ENCODE measurements at regions not wholly inside any gene's neighbourhood (a gene's known extent, or its start where the extent isn't known, plus 50 kb on each side); places are given as distances from the start of the nearest gene placed in this dataset.
"Not testable (repeated sequence)": the region's sequence is repeated elsewhere in the genome, so short reads cannot be mapped to it uniquely, and the experiment has no call there.

DNA sequence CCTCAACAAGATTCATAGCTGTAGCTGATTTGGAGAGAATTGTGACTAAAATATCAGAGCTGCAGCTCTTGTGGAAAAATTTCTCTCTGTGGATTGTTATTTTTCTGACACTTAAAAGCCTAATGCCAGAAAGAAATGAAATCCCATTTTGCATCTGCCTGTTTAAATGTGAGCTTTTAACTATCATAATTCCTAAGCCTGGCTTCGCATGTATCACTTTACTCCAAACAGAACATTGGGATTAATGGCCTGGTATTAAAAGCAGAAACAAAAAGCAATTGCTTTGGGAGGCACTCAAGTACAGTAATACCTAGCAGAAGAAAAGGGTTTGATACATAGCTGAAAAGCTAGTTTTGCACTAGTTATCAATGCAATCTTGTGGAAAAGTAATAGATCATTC lies 164.2 kb upstream of the FSHR start:
- DNase-seq (ENCODE audit: low spot score), result no peak

DNA sequence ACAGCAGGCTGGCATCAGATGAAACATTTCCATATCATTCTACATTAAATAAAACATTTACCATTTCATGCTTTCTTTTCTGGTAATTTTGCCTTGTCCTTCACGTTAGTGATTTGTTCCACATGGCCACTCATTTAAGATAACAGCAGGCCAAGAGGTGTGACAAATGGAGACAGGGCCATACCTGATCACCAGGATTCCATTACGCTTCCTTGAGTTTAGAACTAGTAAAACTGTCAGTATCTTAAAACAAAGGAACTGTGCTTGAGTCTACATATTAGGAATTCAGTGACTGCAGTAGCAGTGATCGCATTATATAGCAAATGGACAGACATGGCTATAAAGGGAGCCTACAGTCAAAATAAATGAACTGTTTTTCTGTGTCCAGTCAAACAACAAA lies 155.1 kb upstream of the FSHR start:
- DNase-seq (ENCODE audit: low spot score), result no peak

DNA sequence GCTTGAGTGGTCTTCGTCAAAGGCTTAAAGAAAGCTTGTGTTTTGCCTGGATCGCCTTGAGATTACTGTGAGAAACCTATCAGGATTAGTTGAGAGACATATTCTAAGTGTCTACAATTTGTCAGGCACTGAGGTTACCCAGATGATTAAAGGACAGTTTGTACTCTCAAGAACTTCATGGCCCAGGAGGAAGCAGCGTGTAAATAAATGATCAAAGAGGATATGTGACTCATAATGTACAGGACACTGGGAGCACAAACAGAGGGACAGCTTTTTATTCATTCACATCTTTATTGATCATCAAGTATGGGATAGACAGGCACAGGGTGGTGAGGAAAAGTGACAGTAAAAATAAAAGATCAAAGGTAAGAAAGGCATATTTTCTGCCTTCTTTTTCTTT lies 152.6 kb upstream of the FSHR start:
- no peak for DNase-seq (ENCODE audit: low spot score)

DNA sequence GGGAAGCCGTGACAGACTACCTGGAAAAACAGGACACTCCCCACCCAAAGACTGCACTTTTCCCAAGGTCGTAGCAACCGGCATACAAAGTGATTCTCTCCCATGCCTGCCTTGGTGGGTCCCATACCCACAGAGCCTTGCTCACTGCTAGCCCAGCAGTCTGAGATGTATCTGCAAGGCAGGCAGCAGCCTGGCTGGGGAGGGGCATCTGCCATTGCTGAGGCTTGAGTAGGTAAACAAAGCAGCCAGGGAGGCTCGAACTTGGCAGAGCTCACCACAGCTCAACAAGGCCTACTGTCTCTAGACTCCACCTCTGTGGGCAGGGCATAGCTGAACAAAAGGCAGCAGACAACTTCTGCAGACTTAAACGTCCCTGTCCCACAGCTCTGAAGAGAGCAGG lies 144.4 kb upstream of the FSHR start:
- not testable (repeated sequence) for DNase-seq (ENCODE audit: low spot score)

DNA sequence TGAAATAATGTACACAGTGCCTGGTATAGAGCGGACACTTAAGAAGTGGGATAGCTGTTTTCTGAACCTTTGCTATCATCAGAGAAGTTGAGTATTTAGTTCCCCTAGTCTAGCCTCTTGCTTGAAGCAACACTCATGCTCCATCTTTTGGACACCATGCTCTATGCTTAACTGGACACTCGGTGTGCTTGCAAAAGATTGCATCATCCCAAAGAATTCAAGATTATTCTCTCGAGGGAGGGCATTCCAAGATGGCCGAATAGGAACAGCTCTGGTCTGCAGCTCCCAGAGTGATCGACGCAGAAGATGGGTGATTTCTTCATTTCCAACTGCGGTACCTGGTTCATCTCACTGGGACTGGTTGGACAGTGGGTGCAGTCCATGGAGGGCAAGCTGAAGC lies 143.9 kb upstream of the FSHR start:
- no peak for DNase-seq (ENCODE audit: low spot score)

DNA sequence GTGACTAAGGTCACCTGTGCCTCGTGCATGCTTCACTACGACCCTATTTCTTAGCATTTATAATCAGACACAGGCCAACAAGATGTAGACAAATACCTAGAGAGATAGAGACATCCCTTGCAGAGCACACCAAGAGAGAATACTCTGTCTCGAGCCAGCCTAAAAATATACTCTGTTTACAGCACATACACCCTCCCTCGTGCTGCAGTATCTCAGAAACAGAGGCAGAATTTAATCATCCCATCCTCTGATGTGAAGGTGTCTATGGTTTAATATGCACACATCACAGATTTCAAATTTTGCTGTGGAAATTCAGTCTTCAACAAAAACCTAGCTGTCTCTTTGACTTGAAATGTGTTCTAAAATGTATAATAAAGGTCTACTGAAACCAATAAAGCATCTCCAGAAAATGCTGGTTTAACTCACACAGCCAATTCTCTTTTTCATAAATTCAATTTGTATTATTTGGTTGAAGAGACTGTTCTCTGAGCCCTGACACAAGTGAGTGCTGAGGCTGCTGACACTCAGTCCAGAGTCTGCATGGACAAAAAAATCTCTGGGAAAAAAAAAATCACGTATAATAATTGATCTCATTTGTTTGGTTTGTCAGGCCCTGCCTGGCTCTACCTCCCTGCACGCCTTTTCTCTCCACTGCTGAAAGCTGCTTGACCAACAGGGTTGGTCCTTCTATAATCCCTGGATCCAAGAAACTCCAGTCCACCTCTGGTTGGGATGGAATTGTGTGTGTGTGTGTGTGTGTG lies 142.0 kb upstream of the FSHR start:
- DNase-seq (ENCODE audit: low spot score), result no peak

DNA sequence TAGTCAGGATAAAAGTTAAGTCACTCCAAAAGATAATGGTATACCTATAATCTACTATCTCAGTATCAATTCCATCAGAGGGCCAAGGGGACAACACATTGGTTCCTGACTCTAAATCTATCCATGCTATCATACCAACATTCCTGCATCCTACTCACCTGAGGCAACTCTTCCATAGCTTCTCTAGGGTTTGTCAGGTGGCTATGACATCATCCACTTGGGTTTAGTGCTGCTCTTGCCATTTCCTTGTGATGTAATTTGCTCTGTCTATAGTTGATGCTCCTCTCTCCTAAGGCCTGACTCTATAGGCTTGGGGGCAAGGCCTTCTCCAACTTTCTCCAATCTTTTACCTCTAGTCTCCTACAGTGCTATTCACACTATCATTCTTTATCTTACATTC lies 139.9 kb upstream of the FSHR start:
- DNase-seq (ENCODE audit: low spot score), result no peak

DNA sequence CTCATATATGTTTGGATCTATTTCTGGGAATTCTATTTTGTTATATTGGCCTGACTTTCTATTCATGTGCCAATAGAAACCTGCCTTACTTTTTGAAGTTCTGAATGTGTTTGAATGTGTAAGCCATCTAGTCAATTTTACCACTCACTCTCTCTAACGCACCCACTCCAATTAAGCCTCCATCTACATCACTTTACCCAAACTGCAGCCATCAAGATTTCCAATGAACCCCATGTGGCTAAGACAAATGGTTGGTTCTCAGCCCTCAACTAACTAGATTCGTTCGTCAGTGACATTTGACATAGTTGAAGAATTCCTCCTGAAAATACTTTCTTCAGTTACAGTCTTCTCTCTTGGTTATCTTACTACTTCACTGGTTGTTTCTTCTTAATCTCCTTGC lies 137.3 kb upstream of the FSHR start:
- no peak for DNase-seq (ENCODE audit: low spot score)

DNA sequence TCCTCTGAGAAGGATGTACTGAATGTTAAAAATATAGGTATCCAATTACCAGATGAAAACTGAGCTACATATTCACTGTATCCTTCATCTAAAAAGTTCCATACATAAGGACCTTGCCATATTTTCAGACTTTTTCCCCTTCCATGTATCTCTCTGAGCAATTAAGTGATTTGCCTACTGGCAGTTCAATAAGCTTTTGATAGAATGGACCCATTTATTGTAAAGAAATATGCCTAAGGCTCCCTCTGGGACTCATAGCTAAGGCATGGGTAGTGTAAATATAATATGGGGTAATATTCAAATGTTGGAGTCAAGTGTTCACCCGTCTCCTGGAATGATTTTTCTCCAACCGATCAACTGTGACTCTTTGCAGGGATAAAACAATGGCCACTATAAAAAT lies 135.4 kb upstream of the FSHR start:
- no peak for DNase-seq (ENCODE audit: low spot score)

DNA sequence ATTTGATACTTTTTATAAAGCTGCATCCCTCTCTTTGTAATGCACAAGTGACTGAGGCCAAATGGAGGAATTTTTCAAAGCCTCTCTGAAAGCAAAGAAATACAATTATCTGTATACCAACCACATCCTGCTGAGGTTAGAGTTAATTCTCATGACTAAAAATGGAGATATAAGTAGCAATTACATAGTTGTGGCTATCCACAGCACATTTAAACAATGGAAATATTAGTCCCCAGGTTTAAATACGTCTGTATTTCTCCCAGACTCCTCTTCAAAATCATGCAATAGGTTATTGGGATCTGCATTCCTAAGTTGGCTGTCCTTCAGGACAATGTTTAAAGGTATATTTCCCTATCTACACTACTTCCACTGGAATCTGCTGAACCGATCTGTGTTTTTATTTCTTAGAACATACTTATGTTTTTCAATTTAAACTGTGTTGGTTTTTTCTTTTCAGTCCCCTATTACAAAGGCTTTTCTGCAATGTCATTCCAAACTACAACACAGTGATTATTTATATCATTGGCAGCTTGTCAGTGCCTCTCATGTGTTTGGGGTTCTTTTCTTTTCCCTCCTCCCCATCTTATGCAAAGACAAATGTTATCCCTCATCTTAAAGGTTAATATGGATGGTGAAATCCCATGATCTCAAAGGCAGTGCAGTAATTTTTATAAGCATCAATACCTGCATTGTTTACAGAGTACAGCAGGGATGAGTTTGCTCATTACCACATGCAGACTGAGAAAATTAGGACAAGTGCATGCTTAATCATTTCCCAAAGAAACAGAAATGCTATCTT lies 134.8 kb upstream of the FSHR start:
- DNase-seq (ENCODE audit: low spot score), result peak; percentile 55

DNA sequence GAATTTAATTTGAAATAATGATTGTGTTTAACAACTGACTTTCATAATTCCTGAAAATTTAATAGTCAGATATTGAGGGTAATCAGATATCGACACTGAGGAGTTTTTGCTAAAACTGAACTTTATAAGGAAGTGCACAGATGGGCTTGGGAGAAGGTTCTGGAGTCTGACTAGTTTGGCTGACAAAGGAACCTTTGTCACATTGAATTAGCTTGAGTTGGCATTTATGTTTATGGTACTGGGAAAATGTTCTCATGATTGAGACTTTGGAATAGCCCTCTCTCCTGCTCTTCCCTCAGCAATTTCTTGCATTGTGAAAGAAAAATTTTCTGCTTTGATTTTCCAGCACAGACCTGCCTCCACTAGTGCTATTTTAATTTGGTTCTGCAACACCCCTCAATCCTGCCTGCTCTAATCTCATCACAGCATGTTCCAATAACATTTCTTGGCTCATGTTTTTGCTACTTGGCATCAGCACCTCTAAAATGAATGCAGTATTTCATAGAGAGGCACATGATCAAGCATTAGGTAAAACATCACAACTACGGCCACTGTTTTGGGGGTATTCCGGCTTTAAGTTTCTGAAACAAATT lies 133.9 kb upstream of the FSHR start:
- peak; percentile 70 for DNase-seq (ENCODE audit: low spot score)

DNA sequence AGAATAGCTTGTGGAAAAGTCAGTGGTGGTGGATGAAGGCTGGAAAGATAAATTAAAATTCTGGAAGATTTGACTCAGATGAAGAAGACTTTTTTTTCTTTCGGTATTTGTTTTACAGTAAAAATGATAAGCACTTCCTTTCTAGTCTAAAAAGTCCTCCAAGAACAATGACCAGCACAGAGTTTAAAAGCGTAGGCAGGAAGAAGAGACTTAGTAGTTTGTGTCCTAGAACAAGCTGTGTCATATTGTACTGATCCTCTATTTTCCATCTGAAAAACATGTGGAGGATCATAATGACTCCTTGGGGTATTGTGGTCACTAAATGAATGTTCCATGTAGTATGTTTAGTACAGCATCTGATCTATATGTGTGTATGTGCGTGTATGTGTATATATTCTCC lies 132.4 kb upstream of the FSHR start:
- DNase-seq (ENCODE audit: low spot score), result no peak

DNA sequence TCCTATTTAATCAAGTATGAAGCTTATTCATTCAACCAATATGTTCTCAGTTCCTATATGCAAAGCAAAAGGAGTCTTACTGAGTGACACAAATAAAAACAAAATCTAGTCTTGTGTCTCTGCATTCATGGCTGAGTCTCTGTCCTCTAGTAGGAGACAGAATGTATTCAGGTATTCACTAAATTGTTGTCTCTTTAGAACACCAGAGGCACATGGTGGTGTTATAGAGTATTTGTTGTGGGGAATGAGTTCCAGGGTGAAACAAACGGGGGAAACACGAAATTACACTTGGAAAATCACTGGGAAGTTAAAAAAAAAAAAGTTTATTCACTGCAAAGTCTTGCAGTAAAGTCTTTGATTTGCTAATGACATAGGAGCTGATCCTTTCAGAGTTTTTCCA lies 131.7 kb upstream of the FSHR start:
- no peak for DNase-seq (ENCODE audit: low spot score)

DNA sequence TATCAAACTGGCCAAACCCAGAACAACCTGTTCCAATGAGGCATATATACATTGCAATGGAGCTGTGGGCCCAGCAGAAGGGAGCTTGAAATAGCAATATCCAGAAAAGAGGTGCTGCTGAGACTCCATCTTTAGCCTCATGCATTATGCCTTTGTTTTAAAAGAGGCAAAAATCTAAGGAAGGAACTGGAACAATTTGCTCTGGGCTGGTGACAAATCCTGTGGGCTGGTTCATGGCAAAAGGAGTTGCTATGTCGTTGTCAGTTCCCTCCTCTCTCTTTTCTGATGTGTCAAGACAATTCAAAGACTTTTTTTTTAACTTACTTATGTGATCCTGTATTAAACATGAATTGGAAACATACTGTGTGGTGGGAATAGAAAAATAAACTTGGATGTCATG lies 124.2 kb upstream of the FSHR start:
- no peak for DNase-seq (ENCODE audit: low spot score)

DNA sequence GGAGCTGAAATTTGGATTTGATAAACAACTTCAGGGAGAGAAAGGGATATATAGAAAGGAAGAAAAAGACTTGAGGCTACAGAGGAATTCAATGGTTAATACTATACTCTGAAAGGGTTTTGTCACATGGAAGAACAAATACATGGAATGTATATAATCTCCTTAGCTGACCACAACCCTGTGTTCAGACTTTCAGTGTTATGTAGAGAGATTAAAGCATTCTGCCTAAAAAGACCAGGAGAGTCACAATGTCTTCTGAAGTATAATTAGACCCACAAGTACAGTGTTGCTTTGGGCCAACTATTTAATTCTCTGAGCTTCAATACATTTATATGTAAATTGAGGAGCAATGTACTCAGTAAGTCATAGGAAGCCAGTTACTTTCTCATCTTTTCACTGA lies 123.8 kb upstream of the FSHR start:
- no peak for DNase-seq (ENCODE audit: low spot score)

DNA sequence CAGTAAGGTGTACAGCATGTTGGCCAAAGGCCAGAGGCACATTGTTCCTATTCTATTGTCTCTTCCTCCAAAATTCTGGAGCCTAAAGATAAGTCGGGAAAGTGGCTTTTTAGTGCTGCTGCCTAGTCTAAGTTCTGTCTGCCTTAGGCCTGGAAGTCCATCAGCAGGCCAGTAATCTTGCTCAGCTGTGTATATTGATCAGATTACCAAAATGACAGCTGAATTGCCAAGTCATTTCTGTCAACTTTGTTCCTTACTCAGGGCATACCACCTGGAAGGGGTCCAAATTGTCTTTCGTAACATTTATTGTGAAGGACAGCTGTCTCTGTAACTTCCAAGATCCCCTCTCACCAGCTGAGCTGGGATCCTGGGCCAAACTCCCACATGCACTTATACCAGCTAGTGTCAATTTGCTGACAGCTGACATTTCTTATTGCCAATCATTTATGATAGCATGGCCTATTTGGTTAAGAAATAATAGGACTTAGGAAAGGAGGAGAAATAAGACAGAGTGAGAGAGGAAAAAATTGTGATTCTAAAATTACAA lies 116.8 kb upstream of the FSHR start:
- DNase-seq (ENCODE audit: low spot score), result no peak

DNA sequence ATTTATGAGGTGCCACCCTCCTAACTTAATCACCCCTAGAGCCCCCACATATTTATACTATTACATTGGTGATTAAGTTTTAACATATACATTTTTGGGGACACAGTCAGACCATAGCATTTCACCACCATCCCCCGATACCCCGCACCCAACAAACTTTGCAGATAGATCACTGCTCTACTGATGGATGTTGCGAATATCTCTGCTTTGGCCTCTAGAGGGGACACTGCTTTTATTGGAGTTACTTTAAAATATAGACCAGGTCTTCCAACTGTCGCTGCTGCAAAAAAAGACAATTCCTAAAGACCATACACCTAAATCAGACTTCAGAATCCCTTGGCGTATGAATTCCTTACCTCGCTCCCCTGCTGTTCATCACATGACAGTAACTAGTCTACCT lies 115.8 kb upstream of the FSHR start:
- no peak for DNase-seq (ENCODE audit: low spot score)

DNA sequence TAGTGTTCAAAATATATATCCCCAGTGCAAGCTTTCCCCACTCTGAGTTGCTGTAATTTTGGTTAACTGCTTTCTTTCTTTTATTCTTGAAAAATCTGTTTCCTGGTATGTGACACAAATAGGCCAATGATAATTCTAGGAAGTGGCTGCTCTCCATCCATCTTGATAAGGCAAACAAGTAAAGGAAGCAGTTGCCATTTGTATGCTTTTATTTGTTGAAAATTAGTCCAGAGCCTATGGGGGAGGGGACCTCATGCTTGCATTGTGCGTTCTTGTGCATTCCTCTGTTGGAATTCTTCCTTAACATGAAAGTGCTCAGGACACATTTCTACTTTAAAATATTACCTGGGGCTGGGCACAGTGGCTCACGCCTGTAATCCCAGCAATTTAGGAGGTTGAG lies 111.2 kb upstream of the FSHR start:
- no peak for DNase-seq (ENCODE audit: low spot score)

DNA sequence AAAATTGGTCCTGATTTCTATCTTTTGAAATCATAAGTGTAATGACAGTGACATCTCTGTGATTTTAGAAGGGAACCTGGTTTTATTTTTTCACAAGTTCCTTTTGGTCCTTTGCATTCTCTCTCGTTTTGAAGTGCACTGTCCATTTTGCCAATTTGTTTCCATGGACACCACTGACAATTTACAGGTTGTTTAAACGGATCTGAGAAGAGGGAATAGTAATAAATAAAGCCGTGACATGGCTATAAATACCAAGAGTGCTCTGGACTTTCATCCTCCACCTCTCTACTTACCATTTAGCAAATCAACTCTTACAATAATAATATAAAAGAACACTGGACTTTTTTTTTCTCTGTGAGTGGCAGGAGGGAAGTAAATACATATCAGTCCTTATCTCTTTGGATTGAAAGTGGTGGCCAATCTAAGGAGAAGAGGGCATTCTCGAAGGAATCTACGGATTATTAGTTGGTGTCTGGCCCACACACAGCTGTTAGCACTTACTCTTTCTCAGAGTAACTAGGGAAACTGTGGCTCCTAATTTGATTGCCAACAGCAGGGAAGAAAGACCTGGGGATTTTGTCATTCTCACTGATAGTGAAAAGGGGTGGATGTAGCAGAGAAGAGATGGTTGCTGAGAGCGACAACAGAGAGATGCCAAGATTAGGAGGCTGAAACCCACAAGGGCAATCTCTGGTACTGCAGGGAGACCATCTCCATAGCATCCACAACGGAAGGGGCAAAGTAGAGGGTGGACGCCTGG lies 108.7 kb upstream of the FSHR start:
- no peak for DNase-seq (ENCODE audit: low spot score)

DNA sequence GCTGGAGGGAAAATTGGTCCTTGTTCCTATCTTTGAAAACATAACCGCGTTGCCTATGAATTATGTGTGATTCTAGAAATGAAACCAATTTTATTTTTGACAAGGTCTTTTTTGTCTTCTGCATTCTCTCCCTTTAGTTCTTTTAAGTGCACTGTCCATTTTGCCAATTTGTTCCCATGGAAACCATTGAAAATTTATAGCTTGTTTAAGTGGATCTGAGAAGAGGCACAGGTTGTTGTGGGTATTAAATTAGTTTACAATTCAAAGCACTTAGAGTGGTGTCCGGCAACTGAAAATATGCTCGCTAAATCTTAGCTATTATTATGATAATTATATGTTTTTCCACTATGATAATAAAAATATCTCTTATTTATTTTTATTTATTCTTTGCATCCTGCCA lies 107.5 kb upstream of the FSHR start:
- DNase-seq (ENCODE audit: low spot score), result no peak

DNA sequence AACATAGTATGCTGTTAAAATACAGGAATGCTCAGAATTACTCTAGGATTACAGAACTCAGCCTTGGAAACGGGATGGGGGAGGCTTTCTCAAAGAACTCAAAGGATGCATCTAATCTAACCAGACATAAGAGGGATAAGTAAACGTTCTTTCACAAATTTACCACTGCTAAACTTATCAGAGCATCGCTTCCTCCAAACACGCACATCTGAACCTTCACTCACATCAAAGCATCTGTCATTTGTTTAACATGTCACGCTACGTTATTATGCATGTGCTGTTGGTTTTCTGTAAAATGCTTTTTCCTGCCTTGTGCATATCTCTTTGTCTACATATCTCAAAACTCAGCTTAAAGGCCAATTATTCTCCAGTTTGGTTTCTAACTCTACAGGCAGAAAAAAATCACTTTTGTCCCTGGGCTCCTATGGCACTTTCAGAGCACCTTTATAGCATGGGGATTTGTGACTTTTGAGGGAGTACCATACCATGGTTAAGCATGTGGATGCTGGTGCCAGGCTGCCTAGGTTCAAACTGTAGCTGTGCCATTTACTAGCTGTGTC lies 106.7 kb upstream of the FSHR start:
- no peak for DNase-seq (ENCODE audit: low spot score)

DNA sequence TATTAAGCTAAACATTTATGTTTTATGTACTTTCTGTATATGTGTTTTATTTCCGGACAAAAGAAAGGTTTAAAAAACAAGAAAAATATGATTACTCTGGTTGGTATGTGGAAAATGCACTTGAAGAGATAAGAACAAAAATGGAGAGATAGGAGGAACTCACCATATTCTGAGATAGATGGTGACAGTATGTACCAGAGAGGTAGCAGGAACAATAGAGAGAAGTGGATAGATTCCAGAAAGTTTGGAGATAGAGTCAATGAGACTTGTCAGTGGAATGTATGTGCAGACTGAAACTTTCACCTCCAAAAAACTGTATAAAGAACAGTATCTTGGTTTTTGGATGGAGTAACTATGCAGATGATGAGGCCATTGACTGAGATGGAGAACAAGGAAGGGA lies 105.6 kb upstream of the FSHR start:
- DNase-seq (ENCODE audit: low spot score), result no peak
